ENCODE measurements at regions not wholly inside any gene's neighbourhood (a gene's known extent, or its start where the extent isn't known, plus 50 kb on each side); places are given as distances from the start of the nearest gene placed in this dataset.

DNA sequence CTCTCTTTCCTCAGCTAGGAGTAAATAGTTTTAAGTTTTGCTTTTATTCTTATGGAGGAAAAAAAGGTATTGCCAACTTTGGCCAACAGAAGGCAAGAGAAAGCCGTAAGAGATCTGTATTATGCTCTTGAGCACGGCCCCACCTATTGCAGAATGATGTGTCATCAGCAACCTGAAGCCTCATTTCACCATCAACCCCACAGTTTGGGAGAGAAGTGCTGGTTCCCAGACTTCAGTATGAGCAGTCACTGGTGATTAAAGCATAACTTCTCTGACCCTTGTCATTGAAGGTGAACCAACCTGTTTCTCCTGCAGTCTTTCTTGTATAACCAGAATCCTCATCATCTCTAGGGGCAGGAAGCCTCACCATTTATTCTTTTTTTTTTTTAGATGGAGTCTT lies 100.2 kb downstream of the SIPA1L2 start:
- Histone ChIP-seq H3K4me2 (ENCODE audit: insufficient read depth, insufficient read length, low read length) (no peak overlapping the region), H2BK12ac (ENCODE audit: insufficient read length, low read depth, low read length) (no peak overlapping the region), H4K91ac (ENCODE audit: insufficient read length, low read depth, low read length) (no peak overlapping the region), H3K27ac (ENCODE audit: insufficient read length, low read depth, low read length) (no peak overlapping the region), H3K9me3 (ENCODE audit: control insufficient read depth, low read depth, low read length) (no peaks in the 10 kb centered on the region), H4K5ac (ENCODE audit: insufficient read length, low read depth, low read length) (no peak overlapping the region), H3K79me1 (ENCODE audit: insufficient read depth, low read depth, low read length, poor library complexity, severe bottlenecking) (no peaks in the 10 kb centered on the region), H4K8ac (replicated peaks; ENCODE audit: insufficient read length, low read depth, low read length) (no peak overlapping the region), H3K23me2 (ENCODE audit: insufficient read length, low read depth, low read length, poor library complexity, severe bottlenecking) (no peaks in the 10 kb centered on the region), H3K9ac (ENCODE audit: extremely low read depth, insufficient read length, low read length) (no peak overlapping the region), H3K18ac (ENCODE audit: insufficient read length, low read depth, low read length) (no peak overlapping the region), H2AK5ac (ENCODE audit: insufficient read length, low read length) (no peak overlapping the region), H3K4ac (ENCODE audit: low read depth, low read length) (no peak overlapping the region), H2AFZ (ENCODE audit: low read length) (no peak overlapping the region), H3K79me2 (ENCODE audit: insufficient read depth, low read length) (peaks cover 2% of the 10 kb centered on the region; the same call in 1 of the 2 replicates), H2BK15ac (ENCODE audit: low read depth, low read length) (no peak overlapping the region), H3K27me3 (ENCODE audit: insufficient read depth, low read length) (no peaks in the 10 kb centered on the region), H3K56ac (ENCODE audit: insufficient read length, low read depth, low read length) (no peak overlapping the region), H2BK120ac (ENCODE audit: low read depth, low read length, poor library complexity, severe bottlenecking) (no peak overlapping the region), H3K14ac (ENCODE audit: insufficient read depth, low read length) (no peak overlapping the region), H3K4me1 (ENCODE audit: insufficient read depth, low read length) (no peaks in the 10 kb centered on the region), H2BK5ac (ENCODE audit: insufficient read length, low read length) (no peak overlapping the region), H2BK20ac (ENCODE audit: low read depth, low read length, poor library complexity, severe bottlenecking) (no peak overlapping the region), H4K20me1 (ENCODE audit: control insufficient read depth, insufficient read depth, insufficient read length) (no peaks in the 10 kb centered on the region), H3K23ac (ENCODE audit: insufficient read length, low read depth, low read length) (no peak overlapping the region), H3T11ph (ENCODE audit: low read length) (no peak overlapping the region)
- Mint-ChIP-seq H3K27me3 (ENCODE audit: low read depth) (no peaks in the 10 kb centered on the region), H3K4me3 (no peak overlapping the region), H3K9me3 (no peaks in the 10 kb centered on the region), H3K27ac (no peak overlapping the region), H3K36me3 (ENCODE audit: insufficient read depth in 1 of 3, low read depth in 3 of 3) (no peaks in the 10 kb centered on the region), H3K4me1 (peaks cover 0 to 3% of the 10 kb centered on the region in 2 experiments; a peak in 1 of 4 replicates)
- DNase-seq: no peak
- WGBS (ENCODE audit: extremely low coverage, insufficient read length, low lambda C conversion rate): no CpG with 5 or more reads among the region's 2 CpGs
- TF ChIP-seq, protein P1, sequence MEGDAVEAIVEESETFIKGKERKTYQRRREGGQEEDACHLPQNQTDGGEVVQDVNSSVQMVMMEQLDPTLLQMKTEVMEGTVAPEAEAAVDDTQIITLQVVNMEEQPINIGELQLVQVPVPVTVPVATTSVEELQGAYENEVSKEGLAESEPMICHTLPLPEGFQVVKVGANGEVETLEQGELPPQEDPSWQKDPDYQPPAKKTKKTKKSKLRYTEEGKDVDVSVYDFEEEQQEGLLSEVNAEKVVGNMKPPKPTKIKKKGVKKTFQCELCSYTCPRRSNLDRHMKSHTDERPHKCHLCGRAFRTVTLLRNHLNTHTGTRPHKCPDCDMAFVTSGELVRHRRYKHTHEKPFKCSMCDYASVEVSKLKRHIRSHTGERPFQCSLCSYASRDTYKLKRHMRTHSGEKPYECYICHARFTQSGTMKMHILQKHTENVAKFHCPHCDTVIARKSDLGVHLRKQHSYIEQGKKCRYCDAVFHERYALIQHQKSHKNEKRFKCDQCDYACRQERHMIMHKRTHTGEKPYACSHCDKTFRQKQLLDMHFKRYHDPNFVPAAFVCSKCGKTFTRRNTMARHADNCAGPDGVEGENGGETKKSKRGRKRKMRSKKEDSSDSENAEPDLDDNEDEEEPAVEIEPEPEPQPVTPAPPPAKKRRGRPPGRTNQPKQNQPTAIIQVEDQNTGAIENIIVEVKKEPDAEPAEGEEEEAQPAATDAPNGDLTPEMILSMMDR (conservative IDR thresholded peaks at IDR 0.05): no peak
